HepG2 (cell line): ENCODE measurements at regions not wholly inside any gene's neighbourhood (a gene's known extent, or its start where the extent isn't known, plus 50 kb on each side); places are given as distances from the start of the nearest gene placed in this dataset.

Experiments used
- ATAC-seq: fragments of 200-7000 bp; cut with Tn5 transposase; 3 replicates; pipeline ENCODE4 v1.9.1; 2020; ENCODE audit warnings: mild to moderate bottlenecking, moderate library complexity
- BruUV-seq: library from RNA; stranded (reverse); fragments of 400-500 nt; replicated peaks from 2 replicates; lab custom pipeline; 2021; lab: Mats Ljungman, UMichigan
- CTCF ChIA-PET: fragments of 300-600 bp; formaldehyde crosslinking; extraction: SDS; loops from one replicate; lab custom pipeline; 2021; ENCODE audit warnings: low total read pairs, inconsistent platforms, low intra/inter-chr PET ratio; lab: Yijun Ruan, JAX
- POLR2A ChIA-PET: fragments of 350-600 bp; sonication (Branson Sonifier 250); formaldehyde crosslinking; loops from one replicate; lab custom pipeline; 2020; ENCODE audit warnings: antibody characterized with exemption, inconsistent platforms; lab: Yijun Ruan, JAX
- DNase-seq: peaks from one replicate; pipeline ENCODE4 v3.0.0-alpha.2; 2015; ENCODE audit warnings: low spot score
- FAIRE-seq: peaks from 3 replicates; lab custom pipeline; 2011; peaks lifted over from hg19 to GRCh38; lab: Jason Lieb, UNC
- H2AFZ ChIP-seq: one replicate; pipeline ENCODE4 v1.6.1; 2011; ENCODE audit warnings: low read length, inconsistent platforms
- H3K27ac ChIP-seq: fragments of 300-600 bp; 3 replicates; pipeline ENCODE4 v1.8.0; 2011; ENCODE audit warnings: mixed run types, mild to moderate bottlenecking, mixed read lengths, low read length, inconsistent platforms; ENCODE audit not compliant: insufficient read depth; ENCODE audit errors: extremely low read length
- H3K27me3 ChIP-seq, 2 experiments: fragments of 200-600 bp in 1 of 2; 2 replicates in 1 of 2; 3 replicates in 1 of 2; pipeline versions ENCODE4 v1.6.0 to v1.8.0; 2011; ENCODE audit warnings: low read length in 2 of 2, mild to moderate bottlenecking in 2 of 2, moderate library complexity in 2 of 2, inconsistent platforms in 1 of 2; ENCODE audit not compliant: insufficient read depth in 2 of 2, control insufficient read depth in 1 of 2
- H3K36me3 ChIP-seq, 2 experiments: fragments of 200-600 bp in 1 of 2; replicated peaks in 1 of 2; 2 replicates in 1 of 2; 3 replicates in 1 of 2; pipeline versions ENCODE4 v1.5.1 to v1.8.0; 2011; ENCODE audit warnings: low read length in 2 of 2, inconsistent platforms in 1 of 2; ENCODE audit not compliant: insufficient read depth in 2 of 2, control insufficient read depth in 1 of 2
- H3K4me1 ChIP-seq: 2 replicates; pipeline ENCODE4 v1.5.1; 2012; ENCODE audit warnings: low read length, inconsistent platforms; ENCODE audit not compliant: insufficient read depth
- H3K4me2 ChIP-seq: 2 replicates; pipeline ENCODE4 v1.6.0; 2011; ENCODE audit warnings: low read depth, low read length, inconsistent platforms
- H3K4me3 ChIP-seq, 3 experiments: fragments of 200-600 bp in 1 of 3; sonication (generic), shearing (Covaris generic) in 1 of 3; replicated peaks in 1 of 3; 2 replicates each; pipeline ENCODE4 v1.5.1; 2011 to 2016; ENCODE audit warnings: low read length in 3 of 3, inconsistent platforms in 2 of 3, low read depth in 2 of 3, mild to moderate bottlenecking in 2 of 3, control low read depth in 1 of 3, mixed read lengths in 1 of 3; ENCODE audit not compliant: insufficient read depth in 1 of 3
- H3K79me2 ChIP-seq: one replicate; pipeline ENCODE4 v1.6.1; 2011; ENCODE audit warnings: low read length, inconsistent platforms; ENCODE audit not compliant: insufficient read depth
- H3K9ac ChIP-seq: 2 replicates; pipeline ENCODE4 v1.6.0; 2011; ENCODE audit warnings: mild to moderate bottlenecking, low read depth, low read length, inconsistent platforms; ENCODE audit not compliant: insufficient read depth
- H3K9me3 ChIP-seq: 2 replicates; pipeline ENCODE4 v1.5.1; 2012; ENCODE audit warnings: mild to moderate bottlenecking, low read length
- H4K20me1 ChIP-seq: 2 replicates; pipeline ENCODE4 v1.6.0; 2011; ENCODE audit warnings: inconsistent platforms, mild to moderate bottlenecking, low read length, moderate library complexity; ENCODE audit not compliant: insufficient read depth
- AGO1 ChIP-seq: fragments of 200-400 bp; formaldehyde crosslinking; IDR thresholded peaks from 2 replicates; pipeline ENCODE4 v1.6.1; 2017; ENCODE audit warnings: mild to moderate bottlenecking, low read depth, low read length, moderate library complexity; ENCODE audit not compliant: poor library complexity, severe bottlenecking
- ATF6 ChIP-seq: sonication (generic); formaldehyde crosslinking; conservative IDR thresholded peaks from 2 replicates; pipeline ENCODE4 v1.4.0; 2020; ENCODE audit warnings: missing genetic modification reagents
- IRF9 ChIP-seq: sonication (generic); formaldehyde crosslinking; IDR thresholded peaks from 2 replicates; pipeline ENCODE4 v1.8.0; 2022; ENCODE audit warnings: missing genetic modification reagents, mild to moderate bottlenecking, borderline replicate concordance
- ZBTB1 ChIP-seq: sonication (generic); formaldehyde crosslinking; IDR thresholded peaks from 2 replicates; pipeline ENCODE4 v1.4.0; 2020; ENCODE audit warnings: missing genetic modification reagents, borderline replicate concordance
- ZBTB7A ChIP-seq: sonication (generic); formaldehyde crosslinking; IDR thresholded peaks from 2 replicates; pipeline ENCODE4 v1.8.0; 2022; ENCODE audit warnings: mild to moderate bottlenecking, missing genetic modification reagents
- ZFP90 ChIP-seq: sonication (generic); formaldehyde crosslinking; IDR thresholded peaks from 2 replicates; pipeline ENCODE4 v1.8.0; 2022; ENCODE audit warnings: missing genetic modification reagents, mild to moderate bottlenecking, inconsistent platforms, borderline replicate concordance
- ZNF142 ChIP-seq: sonication (generic); formaldehyde crosslinking; IDR thresholded peaks from 2 replicates; pipeline ENCODE4 v1.4.0; 2020; ENCODE audit warnings: missing genetic modification reagents
- ZNF3 ChIP-seq: IDR thresholded peaks from 2 replicates; pipeline ENCODE4 v1.7.0; 2017; ENCODE audit warnings: inconsistent platforms
- ZNF501 ChIP-seq: sonication (generic); formaldehyde crosslinking; IDR thresholded peaks from 2 replicates; pipeline ENCODE4 v1.5.1; 2020; ENCODE audit warnings: mild to moderate bottlenecking, moderate library complexity, missing genetic modification reagents
- ZNF691 ChIP-seq: sonication (generic); formaldehyde crosslinking; IDR thresholded peaks from 2 replicates; pipeline ENCODE4 v1.4.0; 2020; ENCODE audit warnings: missing genetic modification reagents, low read depth, mild to moderate bottlenecking, borderline replicate concordance
- ZNF772 ChIP-seq: sonication (generic); formaldehyde crosslinking; IDR thresholded peaks from 2 replicates; pipeline ENCODE4 v1.5.0; 2020; ENCODE audit warnings: mild to moderate bottlenecking, missing genetic modification reagents
- ZNF816 ChIP-seq: sonication (generic); formaldehyde crosslinking; IDR thresholded peaks from 2 replicates; pipeline ENCODE4 v1.8.0; 2022; ENCODE audit warnings: missing genetic modification reagents, mild to moderate bottlenecking, borderline replicate concordance
- ZSCAN29 ChIP-seq: sonication (generic); formaldehyde crosslinking; conservative IDR thresholded peaks from 2 replicates; pipeline ENCODE4 v1.4.0; 2020; ENCODE audit warnings: mild to moderate bottlenecking, missing genetic modification reagents
- whole genome bisulfite sequencing: methylation state at CpG from one replicate; pipeline ENCODE4 v1.1.6; 2017; ENCODE audit warnings: low lambda C conversion rate; 5-methylcytosine and 5-hydroxymethylcytosine counted together
- in situ Hi-C: cut with HindIII; loops from 2 replicates; pipeline ENCODE4 v1.10.0; 2017; ENCODE audit warnings: low pct_unique_long_range_greater_than_20kb; ENCODE audit not compliant: extremely low pct_ligation_motif_present
- intact Hi-C: fragments of 100-400 bp; cut with micrococcal nuclease; formaldehyde crosslinking; loops from one replicate; pipeline ENCODE4 v1.10.0; 2022; ENCODE audit not compliant: unreplicated experiment

GRCh38 chr6:21496706-21497105 is 96.8 kb upstream of the SOX4 start (continued):
- TF ChIP-seq ATF6 (no peak), ZNF772 (CRISPR knock-in tag) (no peak), ZBTB1 (CRISPR knock-in tag) (no peak), ZNF3 (CRISPR knock-in tag) (no peak), ZNF691 (CRISPR knock-in tag) (no peak), IRF9 (no peak)

GRCh38 chr6:21500314-21501020 is 93.1 kb upstream of the SOX4 start:
- H3K9ac ChIP-seq: no peak overlapping the region; the same call in 1 of the 2 replicates
- WGBS: 22% methylated on average over 5 of the region's 5 CpGs
- in situ Hi-C loops (no loop called here), intact Hi-C loops (no loop called here)
- ChIA-PET CTCF (no interaction called here), POLR2A (no interaction called here)
- no peak overlapping the region for H3K4me3 ChIP-seq
- FAIRE-seq: no peak
- no peaks in the 10 kb centered on the region for H3K9me3 ChIP-seq
- H3K36me3 ChIP-seq: no peaks in the 10 kb centered on the region
- H3K27ac ChIP-seq: no peak overlapping the region
- H3K27me3 ChIP-seq: no peaks in the 10 kb centered on the region
- DNase-seq: no peak
- ATAC-seq: 0 out of 3 replicates have a peak, but pooled peaks have one; percentile 19
- H3K79me2 ChIP-seq: no peaks in the 10 kb centered on the region
- H3K4me2 ChIP-seq: peak overlapping the region; percentile 10; the same call in 1 of the 2 replicates
- peak overlapping the region; percentile 4 for H2AFZ ChIP-seq
- no peaks in the 10 kb centered on the region for H4K20me1 ChIP-seq
- BruUV-seq: no TSS peak
- peaks cover 33% of the 10 kb centered on the region for H3K4me1 ChIP-seq
- TF ChIP-seq AGO1 (no peak), ZNF501 (CRISPR knock-in tag) (0 out of 2 replicates have a peak, but pooled peaks have one; percentile 31), ZNF142 (CRISPR knock-in tag) (no peak), ZBTB7A (no peak), ZFP90 (CRISPR knock-in tag) (no peak), ZNF816 (CRISPR knock-in tag) (no peak), ZSCAN29 (CRISPR knock-in tag) (0 out of 2 replicates have a peak, but pooled peaks have one; percentile 41)
